HG03196 (cell line): ENCODE measurements at regions not wholly inside any gene's neighbourhood (a gene's known extent, or its start where the extent isn't known, plus 50 kb on each side); places are given as distances from the start of the nearest gene placed in this dataset.
"Not testable (repeated sequence)": the region's sequence is repeated elsewhere in the genome, so short reads cannot be mapped to it uniquely, and the experiment has no call there.

Experiments used
- ATAC-seq: cut with Tn5 transposase; IDR thresholded peaks from one replicate; pipeline ENCODE4 v1.9.1; 2021; ENCODE audit not compliant: unreplicated experiment

DNA sequence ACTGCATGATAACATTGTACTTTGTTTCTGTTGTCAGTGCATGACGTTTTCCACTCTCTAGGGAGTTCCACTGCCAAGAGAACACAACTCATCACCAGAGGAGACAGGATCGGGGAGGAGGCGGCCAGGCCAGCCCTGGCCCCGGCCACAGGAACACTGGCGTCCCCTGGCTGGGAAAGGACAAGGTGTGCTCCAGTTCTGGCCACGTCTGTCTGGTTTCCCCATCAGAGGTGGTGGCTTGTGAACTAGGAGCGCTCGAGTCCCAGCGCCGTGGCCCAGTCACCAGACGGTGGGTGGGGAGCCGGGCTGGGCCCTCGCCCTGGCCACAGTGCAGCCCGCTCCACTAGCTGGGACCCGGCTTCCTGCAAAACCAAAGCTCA lies 211.9 kb upstream of the IRX4 start:
- no peak for ATAC-seq

DNA sequence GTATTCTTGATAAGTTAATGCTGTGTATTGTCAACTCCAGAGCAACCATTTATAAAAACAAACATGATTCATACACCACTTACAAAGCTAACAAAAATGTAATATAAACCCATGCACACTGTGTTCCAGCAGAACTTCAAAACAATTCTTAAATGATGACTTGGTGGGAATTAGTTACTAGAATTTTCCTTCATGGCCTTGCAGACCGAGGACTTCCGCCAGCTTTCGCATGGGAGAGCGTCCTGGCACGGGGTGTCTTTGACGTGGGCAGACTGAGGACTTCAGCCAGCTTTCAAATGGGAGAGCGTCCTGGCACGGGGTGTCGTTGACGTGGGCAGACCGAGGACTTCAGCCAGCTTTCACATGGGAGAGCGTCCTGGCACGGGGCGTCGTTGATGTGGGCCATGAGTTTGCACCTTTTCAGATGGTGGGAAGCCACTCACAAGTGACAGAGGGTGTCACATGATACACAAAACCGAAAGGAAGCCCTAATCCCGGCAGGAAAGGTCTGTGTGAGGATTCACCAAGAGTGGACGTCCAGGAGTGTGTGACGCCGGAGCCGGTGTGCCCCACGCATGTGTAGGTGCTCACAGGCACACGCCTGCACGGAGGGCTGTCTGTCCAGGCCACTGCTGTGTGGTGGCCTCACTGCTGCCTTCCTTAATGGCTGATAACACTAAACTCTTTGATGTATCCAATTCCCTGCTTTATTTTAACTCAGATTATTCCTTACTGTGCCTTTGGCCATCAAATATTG lies 211.3 kb upstream of the IRX4 start:
- ATAC-seq, result no peak

DNA sequence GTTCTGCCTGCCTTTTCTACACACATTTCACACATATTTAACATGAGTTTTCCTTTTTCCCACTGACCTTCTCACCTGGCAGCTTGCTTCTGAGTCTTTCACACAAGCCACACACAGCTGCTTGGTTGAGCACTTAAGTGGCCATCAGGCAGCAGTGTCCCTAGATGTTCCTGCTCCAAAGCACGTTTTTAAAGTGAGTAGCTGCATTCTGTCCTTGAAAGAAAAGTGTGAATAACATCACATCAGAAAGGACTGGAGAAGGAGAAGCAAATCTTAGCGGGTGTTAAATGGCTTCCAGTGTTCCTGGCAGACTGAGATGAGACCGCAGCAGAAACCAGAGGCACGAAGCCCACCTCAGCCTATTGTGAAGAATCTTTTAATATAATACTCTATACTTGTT lies 209.2 kb upstream of the IRX4 start:
- ATAC-seq, result no peak

DNA sequence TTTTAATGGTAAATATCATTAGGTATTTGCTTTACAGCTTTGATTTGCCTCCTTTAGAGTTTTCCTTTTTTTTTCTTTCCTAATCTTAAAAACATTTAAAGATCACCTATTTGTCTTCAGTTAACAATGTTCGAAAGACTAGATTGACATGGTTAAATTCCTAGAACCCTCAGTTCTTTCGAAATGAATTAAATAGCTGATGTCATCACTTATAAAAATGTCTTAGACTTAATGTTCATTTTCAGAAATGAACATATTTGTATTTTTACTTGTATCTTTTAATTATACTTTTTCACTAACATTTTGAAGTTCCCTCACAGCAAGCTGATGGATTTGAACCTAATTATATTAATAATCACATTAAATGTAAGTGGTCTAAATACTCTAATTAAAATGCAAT lies 205.3 kb upstream of the IRX4 start:
- no peak for ATAC-seq

DNA sequence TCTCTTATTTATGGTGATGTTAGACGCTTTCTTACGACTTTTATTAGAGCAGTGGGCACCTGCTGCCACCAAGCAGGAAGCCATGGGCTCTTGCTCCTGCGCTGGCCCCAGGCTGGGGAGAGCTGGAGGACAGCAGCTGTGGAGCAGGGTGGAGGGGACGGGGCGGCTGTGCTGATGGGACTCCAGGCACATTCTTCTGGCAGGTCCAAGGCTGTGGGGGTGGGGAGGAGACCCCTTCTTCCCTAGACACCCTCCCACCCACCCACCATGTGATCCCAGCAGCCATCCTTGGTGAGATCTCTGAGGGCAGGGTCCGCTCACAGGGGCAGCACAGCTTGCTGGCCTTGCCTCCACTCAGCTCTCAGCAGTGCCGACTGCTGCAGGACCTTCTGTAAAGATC lies 192.6 kb upstream of the IRX4 start:
- no peak for ATAC-seq

DNA sequence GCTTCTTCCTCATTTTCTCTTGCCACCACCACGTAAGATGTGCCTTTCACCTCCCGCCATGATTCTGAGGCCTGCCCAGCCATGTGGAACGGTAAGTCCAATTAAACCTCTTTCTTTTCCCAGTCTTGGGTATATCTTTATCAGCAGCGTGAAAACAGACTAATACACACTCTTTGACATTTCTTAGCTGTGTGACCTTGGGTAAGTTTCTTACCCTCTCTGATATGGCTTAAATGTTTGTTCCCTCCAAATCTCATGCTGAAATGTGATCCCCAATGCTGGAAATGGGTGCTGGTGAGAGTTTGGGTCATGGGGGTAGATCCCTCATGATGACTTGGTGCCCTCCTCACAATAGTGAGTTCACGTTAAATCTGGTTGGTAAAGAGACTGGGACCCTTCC lies 188.8 kb upstream of the IRX4 start:
- no peak for ATAC-seq

DNA sequence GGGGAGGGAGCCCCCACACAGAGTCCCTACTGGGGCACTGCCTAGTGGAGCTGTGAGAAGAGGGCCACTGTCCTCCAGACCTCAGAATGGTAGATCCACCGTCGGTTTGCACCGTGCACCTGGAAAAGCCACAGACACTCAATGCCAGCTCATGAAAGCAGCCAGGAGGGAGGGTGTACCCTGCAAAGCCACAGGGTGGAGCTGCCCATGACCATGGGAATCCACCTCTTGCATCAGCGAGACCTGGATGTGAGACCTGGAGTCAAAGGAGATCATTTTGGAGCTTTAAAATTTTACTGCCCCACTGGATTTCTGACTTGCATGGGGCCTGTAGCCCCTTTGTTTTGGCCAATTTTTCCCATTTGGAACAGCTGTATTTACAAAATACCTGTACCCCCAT lies 188.1 kb upstream of the IRX4 start:
- not testable (repeated sequence) for ATAC-seq

DNA sequence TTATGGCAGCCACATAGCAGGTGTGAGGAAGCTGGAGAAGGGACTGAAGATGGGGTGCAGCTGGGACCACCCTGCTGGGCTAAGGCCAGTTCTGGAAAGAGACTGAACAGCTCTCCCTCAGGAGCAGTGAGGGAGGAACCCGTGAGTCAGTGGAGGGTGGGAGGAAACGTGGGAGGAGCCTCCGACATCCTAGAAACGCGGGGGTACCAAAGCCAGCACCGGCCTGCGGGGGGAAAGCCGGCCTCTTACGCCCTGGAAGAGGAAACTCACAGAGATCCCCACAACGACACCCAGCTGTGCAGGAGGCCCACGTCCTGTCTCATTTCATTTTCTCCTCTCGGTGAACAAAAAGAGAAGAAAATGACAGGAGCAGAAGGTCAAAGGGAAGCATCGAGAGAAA lies 185.8 kb upstream of the IRX4 start:
- no peak for ATAC-seq

DNA sequence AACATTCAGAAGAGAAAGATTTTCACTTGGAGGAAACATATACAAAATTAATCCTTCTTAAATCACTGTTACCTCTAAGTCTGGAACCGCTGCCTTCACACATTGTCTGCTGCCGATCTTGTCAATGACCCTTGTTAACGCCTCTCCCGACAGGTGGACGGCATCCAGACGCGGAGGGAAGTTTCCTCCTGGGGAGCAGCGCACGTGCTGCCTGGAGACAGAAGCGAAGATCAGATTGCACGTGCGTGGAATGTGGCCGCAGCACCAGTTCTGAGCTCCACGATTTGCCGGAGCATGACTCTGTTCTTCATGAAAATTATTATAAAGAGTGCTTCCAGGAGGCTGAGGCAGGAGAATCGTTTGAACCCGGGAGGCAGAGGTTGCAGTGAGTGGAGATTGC lies 183.6 kb upstream of the IRX4 start:
- ATAC-seq, result no peak

DNA sequence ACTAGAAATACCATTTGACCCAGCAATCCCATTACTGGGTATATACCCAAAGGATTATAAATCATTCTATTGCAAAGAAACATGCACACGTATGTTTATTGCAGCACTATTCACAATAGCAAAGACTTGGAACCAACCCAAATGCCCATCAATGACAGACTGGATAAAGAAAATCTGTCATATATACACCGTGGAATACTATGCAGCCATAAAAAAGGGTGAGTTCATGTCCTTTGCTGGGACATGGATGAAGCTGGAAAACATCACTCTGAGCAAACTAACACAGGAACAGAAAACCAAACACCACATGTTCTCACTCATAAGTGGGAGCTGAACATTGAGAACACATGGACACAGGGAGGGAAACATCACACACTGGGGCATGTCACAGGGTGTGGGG lies 180.7 kb upstream of the IRX4 start:
- ATAC-seq, result not testable (repeated sequence)

DNA sequence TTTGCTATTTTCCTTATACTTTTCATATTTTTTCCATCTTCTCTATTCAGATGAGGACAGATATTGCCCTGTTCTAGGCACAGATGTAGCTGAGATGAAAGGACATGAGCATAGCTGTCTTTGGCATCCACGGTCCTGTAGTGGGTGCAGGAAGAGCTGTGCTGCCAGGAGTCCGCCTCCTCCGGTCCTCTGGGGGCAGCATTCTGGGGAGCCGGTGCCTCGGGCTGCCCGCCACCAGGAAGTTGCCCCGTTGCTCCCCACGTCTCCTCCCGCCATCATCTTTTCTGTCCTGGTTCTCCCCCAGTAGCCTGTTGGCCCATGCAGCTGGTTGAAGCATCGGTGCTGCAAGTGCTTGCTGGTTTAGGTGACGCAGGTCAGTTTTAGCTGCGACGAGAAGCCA lies 170.0 kb upstream of the IRX4 start:
- ATAC-seq, result no peak

DNA sequence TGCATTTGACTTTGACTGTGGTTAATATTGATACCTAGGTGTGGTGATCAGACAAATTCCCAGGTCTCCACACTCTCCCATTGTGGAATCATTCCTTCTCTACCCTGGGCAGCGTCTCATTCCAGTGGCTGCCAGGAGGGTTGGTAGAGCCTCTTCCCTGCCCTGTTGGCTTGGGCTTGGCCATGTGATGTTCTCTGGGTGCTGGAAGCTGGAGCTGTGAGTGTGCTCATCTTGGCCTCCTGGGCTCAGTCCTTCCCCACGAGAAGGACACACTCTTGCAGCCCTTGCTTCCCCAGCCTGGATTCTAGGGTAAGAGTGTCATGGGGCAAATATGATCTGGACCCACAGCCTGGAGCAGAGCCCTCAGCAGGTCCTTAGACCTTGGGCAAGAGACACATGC lies 167.2 kb upstream of the IRX4 start:
- ATAC-seq, result no peak

DNA sequence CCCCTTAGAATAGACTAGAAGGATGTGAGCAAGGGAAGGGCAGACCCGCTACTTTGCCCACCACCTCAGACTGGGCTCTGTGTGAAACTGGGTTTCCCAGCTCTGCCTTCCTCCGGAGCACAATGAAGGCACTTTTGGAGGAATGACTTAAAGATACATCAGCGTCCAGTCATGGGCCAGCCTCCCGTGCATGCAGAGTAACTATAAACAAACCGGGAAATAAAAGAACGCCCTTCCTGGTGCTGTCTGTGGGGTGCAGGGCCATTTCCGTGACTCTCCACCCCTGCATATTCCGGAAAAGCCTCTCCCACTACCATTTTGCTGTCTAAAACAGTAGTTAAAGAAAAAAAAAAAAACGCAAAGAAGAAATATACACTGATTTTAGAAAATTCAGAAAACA lies 165.9 kb upstream of the IRX4 start:
- ATAC-seq, result no peak

DNA sequence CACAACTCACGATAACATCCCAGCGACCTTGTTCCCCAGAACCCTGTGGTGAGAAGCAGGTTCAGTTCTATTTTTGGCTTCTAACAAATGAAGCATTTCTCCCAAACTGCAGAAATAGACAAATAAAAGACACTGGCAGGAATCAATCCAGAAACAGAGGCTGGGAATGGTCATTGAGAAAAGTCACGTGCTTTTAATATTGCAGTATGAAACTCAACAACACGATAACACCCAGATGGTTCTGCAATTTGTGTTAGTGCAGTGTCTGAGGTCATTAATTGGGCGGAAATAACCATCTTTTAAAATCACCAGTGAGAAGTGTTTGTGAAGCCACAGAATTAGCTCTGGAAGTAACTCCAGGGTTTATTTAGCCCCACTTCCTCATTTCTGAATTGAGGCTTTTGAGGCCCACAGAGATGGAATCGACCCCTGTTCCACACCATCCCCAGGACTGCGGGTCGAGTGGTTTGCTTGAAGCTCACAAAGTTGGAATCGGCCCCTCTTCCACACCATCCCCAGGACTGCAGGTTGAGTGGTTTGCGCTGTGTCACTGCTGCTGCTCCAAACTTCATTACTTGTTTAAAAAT lies 164.7 kb upstream of the IRX4 start:
- ATAC-seq, result no peak

DNA sequence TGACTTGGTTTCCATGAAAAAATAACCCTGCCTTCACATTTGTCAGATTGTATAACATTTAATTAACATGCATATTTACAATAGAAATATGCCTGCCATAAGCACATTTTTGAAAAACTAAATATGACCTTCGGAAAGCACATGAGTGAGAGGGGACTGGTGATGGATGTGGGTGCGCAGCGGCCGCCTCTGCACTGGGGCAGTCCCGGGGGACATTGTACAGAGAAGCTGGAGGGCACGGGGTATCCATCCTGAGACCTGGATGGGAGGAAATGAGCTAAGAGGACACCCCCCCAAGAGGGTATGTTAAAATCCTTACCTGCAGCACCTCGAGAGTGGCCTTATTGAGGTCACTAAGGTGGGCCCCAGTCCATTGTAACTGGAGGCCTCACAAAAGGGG lies 161.3 kb upstream of the IRX4 start:
- no peak for ATAC-seq

DNA sequence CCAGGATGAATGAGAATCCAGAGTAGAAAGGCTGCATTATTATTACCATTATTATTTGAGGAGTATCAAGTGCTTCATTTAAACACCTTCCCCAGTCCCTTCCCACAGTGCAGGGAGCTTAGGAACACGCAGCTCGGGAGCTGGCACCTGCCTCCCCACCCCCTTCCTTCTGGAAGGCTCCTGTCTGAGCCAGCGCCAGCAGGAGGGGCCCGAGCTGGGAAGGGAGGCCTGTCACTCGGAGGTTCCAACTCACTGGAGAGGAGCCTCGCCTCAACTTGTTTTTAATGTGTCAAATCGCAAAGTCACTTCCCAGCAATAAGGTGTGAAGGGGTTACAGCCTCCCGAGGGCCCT lies 156.4 kb upstream of the IRX4 start:
- no peak for ATAC-seq

DNA sequence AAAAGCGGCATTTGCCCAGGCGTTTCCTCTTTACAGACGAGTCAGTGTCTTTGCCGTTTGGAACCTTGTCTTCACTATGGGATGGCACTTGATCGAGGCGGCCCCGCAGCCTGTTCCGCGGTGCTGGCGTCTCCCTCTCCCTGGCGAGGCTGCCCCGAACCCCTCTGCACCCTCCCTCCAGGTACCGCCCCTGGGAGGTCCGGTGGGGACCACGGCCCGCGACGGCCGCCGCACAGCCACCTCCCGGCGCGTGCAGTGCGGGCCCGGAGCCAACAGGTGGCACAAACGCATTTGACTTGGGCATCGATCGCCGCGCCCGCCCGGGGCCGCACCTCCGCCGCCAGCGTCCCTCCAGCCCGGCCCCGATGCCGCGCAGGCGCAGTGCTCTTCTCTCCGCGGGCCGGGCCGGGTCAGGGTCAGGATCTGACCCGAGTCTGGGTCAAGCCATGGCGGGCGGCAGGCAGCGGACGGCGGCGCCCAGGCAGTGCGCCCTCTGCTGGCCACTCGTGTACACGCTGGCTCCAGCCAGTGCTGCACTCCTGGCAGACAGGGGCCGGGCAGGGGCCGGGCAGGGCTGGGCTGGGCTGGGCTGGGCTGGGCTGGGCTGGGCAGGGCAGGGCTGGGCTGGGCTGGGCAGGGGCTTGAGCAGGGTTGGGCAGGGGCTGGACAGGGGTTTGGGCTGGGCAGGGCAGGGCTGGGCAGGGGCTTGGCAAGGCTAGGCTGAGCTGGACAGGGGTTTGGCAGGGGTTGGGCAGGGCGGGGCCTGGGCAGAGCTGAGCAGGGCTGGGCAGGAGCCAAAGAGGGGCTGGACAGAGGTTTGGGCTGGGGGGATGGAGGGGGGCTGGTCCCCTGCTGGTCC lies 155.8 kb upstream of the IRX4 start:
- ATAC-seq, result peak; percentile 85

DNA sequence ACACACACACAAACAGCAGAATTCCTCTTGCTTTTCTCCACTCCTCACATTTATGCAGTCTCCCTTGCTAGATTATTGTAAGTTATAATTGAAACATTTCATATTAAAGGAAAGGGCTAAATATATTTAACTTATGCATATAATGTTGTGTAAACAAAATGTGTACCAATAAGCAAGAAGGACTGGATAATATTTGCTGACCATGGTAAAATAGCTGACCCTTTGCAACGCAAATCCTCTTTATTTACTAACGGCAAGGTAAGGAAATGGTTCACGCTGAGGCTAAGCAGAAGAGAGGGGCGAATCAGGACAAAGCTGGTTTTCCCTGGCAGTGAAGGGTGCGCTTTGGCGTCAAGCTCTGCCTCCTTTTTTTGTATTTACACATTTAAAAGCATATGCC lies 154.2 kb upstream of the IRX4 start:
- ATAC-seq, result no peak

DNA sequence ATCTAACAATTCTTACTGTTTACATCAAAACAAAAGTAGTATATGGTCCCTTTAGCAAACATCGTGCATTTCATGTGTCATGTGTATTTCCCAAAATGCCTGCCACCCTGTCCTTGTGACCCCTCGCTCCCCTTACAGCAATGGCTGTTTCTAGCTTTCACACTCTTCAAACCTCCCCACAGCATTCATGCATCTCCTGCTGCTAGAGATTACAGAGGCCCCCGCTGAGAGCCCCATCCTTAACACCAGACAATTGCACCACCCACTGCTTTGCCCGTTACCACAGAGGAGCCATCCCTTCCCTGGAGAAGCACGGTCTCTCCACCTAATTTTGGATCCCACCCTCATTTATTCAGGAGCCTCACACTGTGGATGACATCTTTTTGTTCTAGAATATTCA lies 149.7 kb upstream of the IRX4 start:
- ATAC-seq, result no peak

DNA sequence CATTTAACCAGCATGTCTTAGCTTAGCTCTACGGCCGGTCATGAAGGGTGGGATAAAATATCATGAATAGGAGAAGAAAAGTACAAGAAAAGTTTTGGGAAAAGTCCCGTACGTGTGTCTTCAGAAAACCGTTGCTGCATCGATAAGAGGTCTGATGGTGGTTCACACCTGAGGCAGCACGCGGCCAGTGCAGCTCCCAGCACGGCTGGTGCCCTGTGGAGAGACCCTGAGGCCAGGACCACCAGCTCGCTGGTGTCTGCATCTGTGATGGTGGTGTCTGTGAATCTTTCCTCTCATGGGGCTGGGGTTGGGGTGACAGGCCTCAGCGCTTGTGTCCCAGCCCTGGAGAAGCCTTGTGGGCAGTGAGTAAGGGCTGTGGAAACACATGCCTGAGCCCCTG lies 148.9 kb upstream of the IRX4 start:
- ATAC-seq, result no peak

DNA sequence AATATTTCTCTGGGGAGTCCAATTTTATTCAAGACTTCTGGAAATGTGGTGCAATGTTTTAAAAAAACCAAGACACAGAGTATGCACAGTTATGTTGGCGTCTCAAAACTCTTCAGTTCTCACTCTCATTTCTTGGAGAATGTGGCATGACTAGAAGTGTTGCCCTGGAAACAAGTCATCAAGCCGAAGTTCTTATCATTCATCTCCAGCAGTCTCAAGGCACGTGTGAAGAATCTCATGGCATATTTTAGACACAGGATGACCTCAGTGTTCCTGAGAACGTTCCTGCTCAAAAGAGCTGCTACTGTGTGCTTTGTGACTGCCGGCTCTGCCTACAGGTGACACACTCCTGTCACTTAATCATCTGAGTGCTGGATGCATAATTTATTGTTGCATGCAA lies 147.4 kb upstream of the IRX4 start:
- no peak for ATAC-seq

DNA sequence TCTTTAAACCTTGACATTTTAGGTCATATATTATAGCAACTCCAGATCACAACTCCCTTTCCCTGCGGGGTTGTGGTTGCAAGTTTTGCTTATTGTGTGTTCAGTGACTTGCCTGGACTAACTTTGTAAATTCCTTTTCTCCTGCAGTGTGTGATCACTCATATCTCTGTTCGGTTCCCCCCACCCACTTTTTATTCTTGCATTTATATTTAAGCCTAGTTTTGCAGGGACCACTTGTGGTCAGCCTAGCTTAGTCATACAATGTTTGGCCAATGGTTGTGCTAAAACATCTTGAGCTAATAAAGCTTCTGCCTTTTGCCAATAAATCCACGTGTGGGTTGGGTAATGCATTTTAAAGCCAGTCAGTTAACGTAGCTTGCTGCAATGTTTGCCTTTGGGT lies 146.5 kb upstream of the IRX4 start:
- ATAC-seq, result no peak
